AG10803 (cell line): ENCODE measurements at regions not wholly inside any gene's neighbourhood (a gene's known extent, or its start where the extent isn't known, plus 50 kb on each side); places are given as distances from the start of the nearest gene placed in this dataset.

ENCODE experiments used
- DNase-seq: peaks from one replicate; pipeline ENCODE4 v3.0.0; 2010; ENCODE audit warnings: low read depth
- H3K4me3 ChIP-seq: 2 replicates; pipeline ENCODE4 v1.5.1; 2011; ENCODE audit warnings: mild to moderate bottlenecking, low read length, control low read depth
- CTCF ChIP-seq: conservative IDR thresholded peaks from 2 replicates; pipeline ENCODE4 v1.5.1; 2011; ENCODE audit warnings: mild to moderate bottlenecking, low read length, control low read depth, inconsistent platforms

GRCh38 chr5:89695371-89695770 is 714.2 kb downstream of the CETN3 start:
- no peak for TF ChIP-seq CTCF
- H3K4me3 ChIP-seq: no peak overlapping the region
- DNase-seq: no peak

GRCh38 chr5:89694026-89694550 is 715.5 kb downstream of the CETN3 start:
- peak; percentile 11 for DNase-seq
- H3K4me3 ChIP-seq: no peak overlapping the region
- no peak for TF ChIP-seq CTCF

GRCh38 chr5:89690331-89690730 is 719.2 kb downstream of the CETN3 start:
- no peak overlapping the region for H3K4me3 ChIP-seq
- no peak for TF ChIP-seq CTCF
- DNase-seq: no peak

- no peak for DNase-seq
- no peak for TF ChIP-seq CTCF
- H3K4me3 ChIP-seq: no peak overlapping the region
Measured at GRCh38 chr5:89686081-89686765, 723.3 kb downstream of the CETN3 start.

- H3K4me3 ChIP-seq: no peak overlapping the region
- DNase-seq: no peak
- TF ChIP-seq CTCF: no peak
Measured at GRCh38 chr5:89676634-89677033, 732.9 kb downstream of the CETN3 start.

GRCh38 chr5:89673019-89673418 is 736.5 kb downstream of the CETN3 start:
- no peak for DNase-seq
- H3K4me3 ChIP-seq: no peak overlapping the region
- TF ChIP-seq CTCF: no peak

GRCh38 chr5:89668821-89669220 is 740.7 kb downstream of the CETN3 start:
- TF ChIP-seq CTCF: no peak
- no peak overlapping the region for H3K4me3 ChIP-seq
- DNase-seq: peak; percentile 6
